Right lobe of liver (tissue), 4 donors: ENCODE measurements at regions not wholly inside any gene's neighbourhood (a gene's known extent, or its start where the extent isn't known, plus 50 kb on each side); places are given as distances from the start of the nearest gene placed in this dataset.
"Not testable (repeated sequence)": the region's sequence is repeated elsewhere in the genome, so short reads cannot be mapped to it uniquely, and the experiment has no call there.

Source experiments
- CTCF ChIP-seq, 4 donors: fragments of 200-600 bp in 3 of 4; fragments of 450-650 bp in 1 of 4; IDR thresholded peaks; one replicate each; pipeline versions ENCODE4 v1.5.1 to v1.8.0; 2016 to 2022; ENCODE audit warnings: antibody characterized with exemption in 4 of 4, mild to moderate bottlenecking in 2 of 4
- POLR2A ChIP-seq: fragments of 450-650 bp; IDR thresholded peaks from one replicate; pipeline ENCODE4 v1.6.1; 2017; ENCODE audit warnings: antibody characterized with exemption, mild to moderate bottlenecking
- donor health status: DM: no; HTN: no; CAD: no.
- donor health status: DM: no; HTN: no; CAD: no.
- donor health status: DM: no; HTN: yes; CAD: no.

DNA sequence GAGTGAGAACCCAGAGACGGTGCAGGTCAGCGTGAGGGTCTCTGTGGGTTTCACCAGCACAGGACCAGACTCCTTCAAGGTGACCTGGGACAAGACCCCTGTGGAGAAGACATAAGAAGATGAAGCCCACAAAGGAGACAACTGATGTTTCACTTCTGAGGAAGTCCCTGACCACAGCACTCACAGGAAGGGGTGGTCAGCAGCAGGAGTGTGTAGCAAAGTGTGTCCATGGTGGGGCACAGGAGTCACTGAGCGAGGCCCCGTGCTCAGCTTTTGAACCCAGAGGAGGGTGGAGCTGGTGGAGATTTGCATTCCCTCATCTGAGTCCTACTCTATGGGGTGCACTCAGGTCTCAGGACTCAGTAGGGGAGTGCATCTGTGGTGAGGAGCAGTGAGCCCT lies 775.2 kb downstream of the TMEM121 start:
- not testable (repeated sequence) for TF ChIP-seq POLR2A; CTCF (IDR thresholded peaks at IDR 0.05)
